Naive thymus-derived CD4-positive, alpha-beta T cell (primary cell): ENCODE measurements at regions not wholly inside any gene's neighbourhood (a gene's known extent, or its start where the extent isn't known, plus 50 kb on each side); places are given as distances from the start of the nearest gene placed in this dataset.

Experiments
- ATAC-seq: fragments of 150-1000 bp; cut with Tn5 transposase; 2 replicates; pipeline ENCODE4 v1.10.0; 2021; ENCODE audit warnings: mild to moderate bottlenecking, moderate library complexity
- CTCF ChIA-PET: fragments of 350-600 bp; sonication (Branson Sonifier 250); formaldehyde crosslinking; loops from one replicate; lab custom pipeline; 2021; ENCODE audit warnings: antibody characterized with exemption; lab: Charles Lee
- POLR2A ChIA-PET: fragments of 350-600 bp; sonication (Branson Sonifier 250); formaldehyde crosslinking; loops from one replicate; lab custom pipeline; 2021; ENCODE audit warnings: antibody characterized with exemption, inconsistent platforms; lab: Charles Lee
- DNase-seq, 9 donors: peaks; one replicate each; pipeline versions ENCODE4 v3.0.0 to v3.0.0-alpha.2; 2020 to 2022; ENCODE audit warnings: mixed read lengths in 1 of 9
- H3K27ac ChIP-seq: one replicate; pipeline ENCODE4 v1.7.0; 2013; ENCODE audit warnings: mild to moderate bottlenecking, low read depth, low read length, moderate library complexity
- H3K27me3 ChIP-seq, 2 donors: one replicate each; pipeline ENCODE4 v1.7.0; 2013; ENCODE audit warnings: low read length in 2 of 2, mild to moderate bottlenecking in 2 of 2, moderate library complexity in 2 of 2; ENCODE audit not compliant: control insufficient read depth in 2 of 2, insufficient read depth in 2 of 2
- H3K36me3 ChIP-seq, 3 experiments: 1 replicate in 2 of 3; 2 replicates in 1 of 3; pipeline ENCODE4 v1.7.0; 2013; ENCODE audit warnings: low read length in 3 of 3, mild to moderate bottlenecking in 3 of 3, moderate library complexity in 1 of 3; ENCODE audit not compliant: insufficient read depth in 3 of 3, control insufficient read depth in 2 of 3
- H3K4me1 ChIP-seq, 2 donors: one replicate each; pipeline ENCODE4 v1.7.0; 2013; ENCODE audit warnings: low read length in 2 of 2, mild to moderate bottlenecking in 2 of 2, moderate library complexity in 1 of 2; ENCODE audit not compliant: control insufficient read depth in 2 of 2, insufficient read depth in 2 of 2
- H3K4me3 ChIP-seq: 2 replicates; pipeline ENCODE4 v1.7.0; 2013; ENCODE audit warnings: mild to moderate bottlenecking, low read length
- H3K9me3 ChIP-seq, 3 experiments: 1 replicate in 2 of 3; 2 replicates in 1 of 3; pipeline ENCODE4 v1.7.0; 2013; ENCODE audit warnings: low read length in 3 of 3; ENCODE audit not compliant: control insufficient read depth in 2 of 3
- H3K27ac Mint-ChIP-seq, 9 donors: one replicate each; pipeline ENCODE4 v1.8.0; 2020 to 2022; ENCODE audit warnings: mixed read lengths in 9 of 9, mild to moderate bottlenecking in 8 of 9, moderate library complexity in 5 of 9, inconsistent platforms in 2 of 9
- H3K27me3 Mint-ChIP-seq, 5 donors: one replicate each; pipeline ENCODE4 v1.8.0; 2021 to 2022; ENCODE audit warnings: mixed read lengths in 5 of 5, mild to moderate bottlenecking in 1 of 5
- H3K36me3 Mint-ChIP-seq, 5 donors: one replicate each; pipeline ENCODE4 v1.8.0; 2020 to 2022; ENCODE audit warnings: mixed read lengths in 5 of 5, mild to moderate bottlenecking in 3 of 5, inconsistent platforms in 1 of 5
- H3K4me1 Mint-ChIP-seq, 7 donors: one replicate each; pipeline ENCODE4 v1.8.0; 2020 to 2022; ENCODE audit warnings: mixed read lengths in 7 of 7, mild to moderate bottlenecking in 3 of 7, inconsistent platforms in 1 of 7
- H3K4me3 Mint-ChIP-seq, 10 donors: one replicate each; pipeline ENCODE4 v1.8.0; 2020 to 2022; ENCODE audit warnings: mild to moderate bottlenecking in 10 of 10, mixed read lengths in 10 of 10, moderate library complexity in 6 of 10, inconsistent platforms in 2 of 10
- H3K9me3 Mint-ChIP-seq, 11 donors: one replicate each; pipeline ENCODE4 v1.8.0; 2020 to 2022; ENCODE audit warnings: mixed read lengths in 11 of 11, mild to moderate bottlenecking in 4 of 11, inconsistent platforms in 1 of 11, moderate library complexity in 1 of 11
- intact Hi-C, 2 donors: fragments of 100-400 bp; cut with micrococcal nuclease; formaldehyde crosslinking; loops; one replicate each; pipeline ENCODE4 v1.15.1; 2023

GRCh38 chr5:23614422-23614821, 107.0 kb downstream of the PRDM9 start:
- Mint-ChIP-seq H3K36me3 (no peaks in the 10 kb centered on the region), H3K27me3 (no peaks in the 10 kb centered on the region), H3K4me3 (no peak overlapping the region), H3K27ac (no peak overlapping the region), H3K9me3 (peaks cover 1 to 27% (median 9%) of the 10 kb centered on the region in 11 donors), H3K4me1 (no peaks in the 10 kb centered on the region)
- Histone ChIP-seq H3K27me3 (no peaks in the 10 kb centered on the region), H3K4me3 (no peak overlapping the region), H3K4me1 (no peaks in the 10 kb centered on the region), H3K36me3 (no peaks in the 10 kb centered on the region), H3K27ac (no peak overlapping the region), H3K9me3 (peaks cover 0 to 3% (median 0%) of the 10 kb centered on the region in 3 experiments)
- ChIA-PET CTCF (no interaction called here), POLR2A (no interaction called here)
- DNase-seq (no peak), ATAC-seq (no peak)
- intact Hi-C loops, result no loop called here

- H3K36me3 ChIP-seq, result no peaks in the 10 kb centered on the region
- Mint-ChIP-seq H3K27me3 (no peaks in the 10 kb centered on the region), H3K9me3 (peaks cover 0 to 10% (median 4%) of the 10 kb centered on the region in 11 donors), H3K27ac (no peak overlapping the region), H3K36me3 (no peaks in the 10 kb centered on the region), H3K4me1 (no peaks in the 10 kb centered on the region), H3K4me3 (no peak overlapping the region)
- H3K4me3 ChIP-seq, result no peak overlapping the region
- intact Hi-C loops, result no loop called here
- CTCF ChIA-PET, result no interaction called here
- no peak overlapping the region for H3K27ac ChIP-seq
- no peaks in the 10 kb centered on the region for H3K27me3 ChIP-seq
- no peak for DNase-seq
- H3K9me3 ChIP-seq, result no peaks in the 10 kb centered on the region
- no peaks in the 10 kb centered on the region for H3K4me1 ChIP-seq
- POLR2A ChIA-PET, result no interaction called here
- ATAC-seq, result no peak
Observed at GRCh38 chr5:23626961-23627360, 119.6 kb downstream of the PRDM9 start.

DNA sequence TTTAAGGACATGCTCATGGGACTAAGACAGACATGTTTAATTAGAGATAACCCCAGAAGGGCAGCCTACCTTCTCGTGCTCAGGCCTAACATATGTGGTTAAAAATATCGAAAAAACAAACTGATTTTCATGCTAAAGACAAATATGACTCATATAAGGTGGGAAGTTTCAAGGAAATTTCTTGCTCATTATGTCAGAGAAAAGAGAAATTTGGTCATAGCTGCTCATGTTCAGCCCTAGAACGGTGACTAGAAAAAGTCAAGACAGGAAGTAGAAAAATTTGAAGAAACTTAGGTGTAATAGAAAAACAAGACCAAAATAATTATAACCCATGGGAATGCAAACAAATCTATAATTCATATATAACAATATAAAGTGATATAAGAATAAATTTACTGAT, 120.6 kb downstream of the PRDM9 start:
- H3K4me1 ChIP-seq, result no peaks in the 10 kb centered on the region
- no peak for DNase-seq
- Mint-ChIP-seq H3K36me3 (no peaks in the 10 kb centered on the region), H3K4me1 (no peaks in the 10 kb centered on the region), H3K27ac (no peak overlapping the region), H3K27me3 (no peaks in the 10 kb centered on the region), H3K9me3 (peaks cover 0 to 10% (median 4%) of the 10 kb centered on the region in 11 donors), H3K4me3 (no peak overlapping the region)
- H3K27me3 ChIP-seq, result no peaks in the 10 kb centered on the region
- no peaks in the 10 kb centered on the region for H3K36me3 ChIP-seq
- CTCF ChIA-PET, result no interaction called here
- no peak overlapping the region for H3K27ac ChIP-seq
- POLR2A ChIA-PET, result no interaction called here
- no peak overlapping the region for H3K4me3 ChIP-seq
- no peak for ATAC-seq
- H3K9me3 ChIP-seq, result no peaks in the 10 kb centered on the region
- intact Hi-C loops, result no loop called here

DNA sequence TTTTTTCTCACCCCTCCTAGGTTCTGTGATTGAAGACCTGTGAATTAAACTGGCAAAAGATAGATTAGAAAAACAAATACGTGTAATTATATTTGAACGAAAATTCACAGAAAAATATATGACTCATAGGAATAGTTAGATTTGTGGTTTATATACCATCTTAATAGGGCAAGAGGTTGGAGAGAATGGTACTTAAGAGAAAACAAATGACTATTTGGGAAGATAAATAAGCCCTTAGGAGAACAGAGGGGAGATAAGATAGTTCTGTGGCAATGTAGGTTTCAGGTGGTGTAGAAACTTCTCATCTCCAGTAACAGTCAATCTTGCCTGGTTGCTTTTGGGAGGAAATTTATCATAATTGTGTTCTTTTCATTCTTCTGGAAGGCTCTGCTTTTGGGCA, 122.0 kb downstream of the PRDM9 start:
- H3K9me3 ChIP-seq, result no peaks in the 10 kb centered on the region
- Mint-ChIP-seq H3K9me3 (peaks cover 0 to 8% (median 4%) of the 10 kb centered on the region in 11 donors), H3K4me1 (no peaks in the 10 kb centered on the region), H3K4me3 (no peak overlapping the region), H3K36me3 (no peaks in the 10 kb centered on the region), H3K27me3 (no peaks in the 10 kb centered on the region), H3K27ac (no peak overlapping the region)
- H3K27me3 ChIP-seq, result no peaks in the 10 kb centered on the region
- ATAC-seq (no peak), DNase-seq (no peak)
- ChIA-PET CTCF (no interaction called here), POLR2A (no interaction called here)
- H3K4me3 ChIP-seq, result no peak overlapping the region
- H3K4me1 ChIP-seq, result no peaks in the 10 kb centered on the region
- no peaks in the 10 kb centered on the region for H3K36me3 ChIP-seq
- no peak overlapping the region for H3K27ac ChIP-seq
- intact Hi-C loops, result no loop called here

DNA sequence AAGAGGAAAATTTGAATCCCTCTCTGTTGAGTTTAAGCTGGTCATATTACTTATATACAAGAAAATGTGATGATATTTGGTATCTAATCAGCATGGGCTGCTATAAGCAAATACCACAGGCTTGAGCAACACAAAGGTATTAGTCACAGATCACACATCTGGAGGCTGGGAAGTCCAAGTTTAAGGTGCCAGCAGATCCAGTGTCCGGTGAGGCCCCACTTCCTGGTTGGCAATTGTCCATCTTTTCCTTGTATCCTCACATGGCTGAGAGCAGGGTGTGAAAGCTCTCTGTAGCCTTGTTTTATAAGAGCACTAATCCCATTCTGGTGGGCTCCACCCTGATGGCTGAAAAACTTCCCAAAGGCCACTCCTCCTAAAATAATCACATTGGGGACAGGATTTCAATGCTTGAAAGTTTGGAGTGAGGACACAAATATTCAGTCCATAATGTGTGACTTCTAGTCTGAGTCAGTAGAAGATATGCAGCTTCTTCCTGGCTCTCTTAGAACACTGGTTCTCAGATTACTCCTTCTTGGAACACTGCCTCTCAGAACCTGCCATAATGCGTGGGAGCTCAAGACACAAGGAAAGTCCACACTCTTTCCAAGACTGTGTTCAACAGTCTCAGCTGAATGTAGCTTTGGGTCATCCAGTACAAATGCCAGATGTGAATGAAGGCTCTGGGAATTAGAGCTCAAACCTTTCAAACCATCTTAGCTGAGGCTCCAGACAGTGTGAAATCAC, 124.1 kb downstream of the PRDM9 start:
- Mint-ChIP-seq H3K4me1 (no peaks in the 10 kb centered on the region), H3K27ac (no peak overlapping the region), H3K9me3 (peaks cover 0 to 25% (median 6%) of the 10 kb centered on the region in 11 donors), H3K4me3 (no peak overlapping the region), H3K27me3 (no peaks in the 10 kb centered on the region), H3K36me3 (no peaks in the 10 kb centered on the region)
- ChIA-PET CTCF (no interaction called here), POLR2A (no interaction called here)
- no peak for ATAC-seq
- Histone ChIP-seq H3K4me3 (no peak overlapping the region), H3K4me1 (no peaks in the 10 kb centered on the region), H3K9me3 (no peaks in the 10 kb centered on the region), H3K27ac (no peak overlapping the region), H3K36me3 (no peaks in the 10 kb centered on the region), H3K27me3 (no peaks in the 10 kb centered on the region)
- DNase-seq, result no peak
- intact Hi-C loops, result no loop called here

DNA sequence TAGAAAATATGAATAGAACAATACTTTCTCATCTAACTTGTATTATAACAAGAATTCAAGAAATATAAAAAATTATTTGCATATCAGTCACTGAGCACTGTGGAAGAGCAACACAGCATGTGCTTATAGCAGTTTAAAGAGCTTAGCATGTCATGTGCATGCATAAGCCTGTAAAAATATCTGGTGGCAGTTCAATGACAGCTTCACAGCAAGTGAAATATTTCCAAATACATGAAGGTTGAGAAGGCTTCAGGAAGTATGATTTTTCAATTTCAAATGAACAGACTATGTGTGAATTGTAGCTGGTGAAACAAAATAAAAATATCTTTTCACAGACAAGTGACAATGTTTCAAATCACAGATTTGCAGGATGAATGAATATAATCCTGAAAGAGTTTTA, 128.5 kb downstream of the PRDM9 start:
- no peaks in the 10 kb centered on the region for H3K36me3 ChIP-seq
- no peak overlapping the region for H3K27ac ChIP-seq
- no peak overlapping the region for H3K27ac Mint-ChIP-seq
- no peaks in the 10 kb centered on the region for H3K27me3 Mint-ChIP-seq
- no peaks in the 10 kb centered on the region for H3K27me3 ChIP-seq
- CTCF ChIA-PET, result no interaction called here
- no peaks in the 10 kb centered on the region for H3K36me3 Mint-ChIP-seq
- H3K4me3 Mint-ChIP-seq, result no peak overlapping the region
- H3K9me3 Mint-ChIP-seq, result peaks cover 1 to 45% (median 9%) of the 10 kb centered on the region in 11 donors
- no peaks in the 10 kb centered on the region for H3K4me1 Mint-ChIP-seq
- no peak overlapping the region for H3K4me3 ChIP-seq
- no peaks in the 10 kb centered on the region for H3K4me1 ChIP-seq
- DNase-seq, result no peak
- POLR2A ChIA-PET, result no interaction called here
- intact Hi-C loops, result no loop called here
- no peak for ATAC-seq
- H3K9me3 ChIP-seq, result no peaks in the 10 kb centered on the region

DNA sequence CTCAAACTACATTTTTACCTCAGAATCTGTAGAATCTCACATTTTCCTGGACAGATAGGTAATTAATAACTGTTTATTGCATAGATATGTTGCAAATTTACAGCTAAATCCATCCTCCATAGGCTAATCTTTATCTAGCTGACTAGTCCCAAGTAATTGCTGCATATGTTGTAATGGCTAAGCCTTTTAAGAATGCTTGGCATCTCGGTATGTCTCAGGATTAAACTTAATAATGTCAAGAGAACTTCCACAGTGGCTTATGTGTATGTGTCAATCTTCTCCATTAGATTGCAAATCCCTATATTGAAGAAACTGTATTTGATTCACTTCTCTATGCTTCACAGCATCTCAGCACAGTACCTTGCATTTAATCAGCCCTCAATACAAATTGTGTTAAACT, 131.9 kb downstream of the PRDM9 start:
- H3K36me3 Mint-ChIP-seq, result peaks cover 0 to 5% (median 0%) of the 10 kb centered on the region in 5 donors
- H3K9me3 Mint-ChIP-seq, result peaks cover 3 to 55% (median 15%) of the 10 kb centered on the region in 11 donors
- no peaks in the 10 kb centered on the region for H3K27me3 Mint-ChIP-seq

More for the DNA sequence above, 131.9 kb downstream of the PRDM9 start:
- H3K4me3 Mint-ChIP-seq, result no peak overlapping the region
- ChIA-PET CTCF (no interaction called here), POLR2A (no interaction called here)
- H3K36me3 ChIP-seq, result no peaks in the 10 kb centered on the region
- no peaks in the 10 kb centered on the region for H3K27me3 ChIP-seq
- H3K4me1 ChIP-seq, result no peaks in the 10 kb centered on the region
- intact Hi-C loops, result no loop called here
- DNase-seq, result no peak
- no peaks in the 10 kb centered on the region for H3K9me3 ChIP-seq
- no peak for ATAC-seq
- H3K4me1 Mint-ChIP-seq, result no peaks in the 10 kb centered on the region
- H3K27ac Mint-ChIP-seq, result no peak overlapping the region
- no peak overlapping the region for H3K27ac ChIP-seq
- no peak overlapping the region for H3K4me3 ChIP-seq
